HG02678 (cell line): ENCODE measurements at regions not wholly inside any gene's neighbourhood (a gene's known extent, or its start where the extent isn't known, plus 50 kb on each side); places are given as distances from the start of the nearest gene placed in this dataset.
"Not testable (repeated sequence)": the region's sequence is repeated elsewhere in the genome, so short reads cannot be mapped to it uniquely, and the experiment has no call there.

Source experiments
- ATAC-seq: cut with Tn5 transposase; IDR thresholded peaks from one replicate; pipeline ENCODE4 v1.9.1; 2021; ENCODE audit warnings: mild to moderate bottlenecking, moderate library complexity; ENCODE audit not compliant: unreplicated experiment

DNA sequence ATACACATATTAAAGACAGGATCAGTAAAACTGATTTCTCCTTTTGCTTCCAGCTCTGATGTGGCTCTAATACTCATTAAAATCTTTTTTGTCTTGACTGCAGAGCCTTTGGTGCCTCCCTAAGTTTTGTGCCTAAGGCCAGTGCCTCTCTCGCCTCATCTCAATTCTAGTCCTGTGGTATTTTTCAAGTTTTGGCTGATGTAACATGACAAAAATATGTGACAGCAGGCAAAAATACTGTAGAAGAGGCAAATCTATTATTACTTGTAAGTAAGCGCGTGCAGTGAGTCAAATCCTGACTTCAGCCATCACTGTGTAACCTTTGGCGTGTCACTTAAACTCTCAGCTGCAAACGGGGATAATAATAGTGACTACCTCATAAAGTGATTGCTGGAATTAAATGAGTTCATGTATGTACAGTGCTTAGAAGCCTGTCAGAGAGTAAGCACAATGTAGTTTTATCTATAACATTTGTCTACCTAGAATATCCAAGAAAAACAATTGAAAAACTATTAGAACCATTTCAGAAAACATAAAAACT is 74.0 kb downstream of the MAB21L3 start:
- no peak for ATAC-seq

DNA sequence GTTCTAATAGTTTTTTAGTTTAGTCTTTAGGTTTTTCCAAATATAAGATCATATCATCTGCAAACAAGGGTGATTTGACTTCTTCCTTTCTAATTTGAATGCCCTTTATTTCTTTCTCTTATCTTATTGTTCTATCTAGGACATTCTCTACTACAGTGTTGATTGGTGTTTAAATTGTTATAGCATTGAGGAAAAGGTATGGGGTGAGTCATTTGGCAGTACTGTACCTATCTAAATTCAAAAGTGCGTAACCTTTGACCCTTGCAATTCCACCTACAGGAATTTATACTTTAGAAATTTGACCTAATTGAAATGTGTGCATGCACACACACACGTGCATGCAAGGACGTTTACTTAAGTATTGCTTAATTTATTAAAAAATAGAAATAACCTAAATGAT is 78.3 kb downstream of the MAB21L3 start:
- no peak for ATAC-seq

DNA sequence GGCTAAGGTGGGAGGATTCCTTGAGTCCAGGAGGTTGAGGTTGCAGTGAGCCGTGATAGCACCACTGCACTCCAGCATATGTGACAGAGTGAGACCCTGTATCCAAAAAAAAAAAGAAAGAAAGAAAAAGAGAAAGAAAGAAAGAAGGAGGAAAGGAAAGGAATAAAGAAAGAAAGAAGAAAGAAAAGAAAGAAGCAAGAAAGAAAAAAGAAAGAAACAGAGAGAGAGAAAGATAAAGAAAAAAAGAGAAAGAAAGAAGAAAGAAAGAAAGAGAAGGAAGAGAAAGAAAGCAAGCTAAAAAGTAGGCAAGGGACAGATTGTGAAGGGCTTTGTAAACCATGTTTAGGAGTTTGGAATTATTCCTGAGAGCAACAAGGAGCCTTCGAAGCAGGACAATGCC is 80.1 kb downstream of the MAB21L3 start:
- no peak for ATAC-seq

DNA sequence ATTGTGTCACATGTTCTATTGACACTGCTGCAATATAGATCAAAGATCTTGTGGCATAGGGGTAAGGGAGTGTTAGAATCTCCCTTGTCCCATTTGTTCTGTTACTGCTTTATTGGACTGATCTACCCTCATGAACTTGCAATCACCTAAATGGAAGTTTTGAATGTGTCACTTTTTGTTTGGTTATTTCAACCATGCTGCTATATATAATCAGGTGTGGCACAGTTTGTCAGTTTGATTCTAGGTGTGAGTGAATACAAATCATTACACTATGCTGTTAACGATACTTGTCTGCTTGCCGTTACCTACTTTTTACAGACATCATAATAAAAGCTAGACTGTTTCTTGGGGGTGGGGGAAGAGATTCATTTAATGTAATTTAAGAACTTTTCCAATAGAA is 82.6 kb downstream of the MAB21L3 start:
- ATAC-seq: no peak

DNA sequence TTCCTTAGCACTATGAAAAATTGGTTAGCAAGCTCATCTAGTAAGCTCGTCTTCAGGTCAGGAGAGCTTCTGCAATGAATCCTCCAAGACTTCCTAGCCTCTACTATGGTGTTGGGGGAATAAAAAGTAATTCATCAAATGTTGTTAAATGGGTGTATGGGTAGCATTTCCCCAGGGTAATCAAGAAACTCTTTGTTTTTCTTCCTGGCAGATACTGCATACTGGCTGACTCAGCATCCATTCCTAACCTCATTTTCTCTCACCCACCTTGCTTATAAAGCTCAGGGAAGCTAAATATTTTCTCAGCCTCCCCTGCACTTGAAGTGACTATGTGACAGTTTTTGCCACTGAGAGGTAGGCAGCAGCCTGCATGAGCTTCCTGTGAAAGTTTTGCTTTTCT is 83.4 kb downstream of the MAB21L3 start:
- no peak for ATAC-seq

DNA sequence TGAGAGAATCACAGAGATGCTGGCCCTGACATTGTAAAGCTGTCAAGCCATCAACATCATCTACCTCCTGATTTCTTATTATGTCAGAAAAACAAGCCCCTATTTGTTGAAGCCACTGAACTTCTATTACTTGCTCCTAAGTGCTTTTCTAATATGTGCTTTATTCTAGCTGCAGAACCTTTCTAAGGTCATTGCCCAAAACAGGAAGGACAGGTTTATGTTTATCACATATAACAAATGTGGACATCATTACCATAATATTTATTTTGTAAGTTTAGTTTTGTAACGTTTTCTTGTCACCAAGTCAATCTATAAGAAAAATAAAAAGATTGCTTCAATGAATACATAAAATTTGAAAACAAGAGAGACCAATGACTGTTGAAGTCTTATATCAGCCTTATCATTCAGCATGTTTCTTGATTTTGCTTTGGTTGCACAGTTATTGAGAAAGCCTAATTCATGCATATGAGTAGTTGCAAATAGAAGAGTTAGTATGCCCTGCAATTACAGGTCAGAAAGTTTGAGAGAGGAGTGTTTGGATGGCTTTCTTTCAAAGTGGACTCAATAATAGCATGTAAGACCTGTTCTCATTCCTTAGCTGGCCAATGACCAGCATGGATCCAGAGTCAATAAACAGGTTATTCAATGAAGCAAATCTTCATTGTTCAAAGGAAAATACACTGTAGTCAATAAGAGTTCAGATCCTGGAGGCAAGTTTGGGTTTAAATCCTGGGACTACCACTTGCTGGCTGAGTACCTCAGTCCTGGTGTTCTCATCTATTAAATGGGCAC is 84.1 kb downstream of the MAB21L3 start:
- no peak for ATAC-seq

DNA sequence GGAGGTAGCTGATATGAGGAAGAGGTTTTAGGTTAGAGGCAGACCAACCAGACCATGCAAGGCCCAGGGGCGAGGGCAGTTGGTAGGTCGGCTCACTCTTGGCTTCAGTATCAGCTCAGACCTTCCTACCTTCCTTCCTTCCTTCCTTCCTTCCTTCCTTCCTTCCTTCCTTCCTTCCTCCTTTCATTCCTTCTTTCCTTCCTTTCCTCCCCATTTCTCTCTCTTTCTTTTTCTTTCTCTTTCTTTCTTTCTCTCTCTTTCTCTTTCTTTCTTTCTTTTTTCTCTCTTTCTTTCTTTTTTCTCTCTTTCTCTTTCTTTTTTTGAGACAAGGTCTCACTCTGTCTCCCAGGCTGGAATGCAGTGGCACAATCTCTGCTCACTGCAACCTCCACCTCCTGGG is 89.1 kb downstream of the MAB21L3 start:
- not testable (repeated sequence) for ATAC-seq

DNA sequence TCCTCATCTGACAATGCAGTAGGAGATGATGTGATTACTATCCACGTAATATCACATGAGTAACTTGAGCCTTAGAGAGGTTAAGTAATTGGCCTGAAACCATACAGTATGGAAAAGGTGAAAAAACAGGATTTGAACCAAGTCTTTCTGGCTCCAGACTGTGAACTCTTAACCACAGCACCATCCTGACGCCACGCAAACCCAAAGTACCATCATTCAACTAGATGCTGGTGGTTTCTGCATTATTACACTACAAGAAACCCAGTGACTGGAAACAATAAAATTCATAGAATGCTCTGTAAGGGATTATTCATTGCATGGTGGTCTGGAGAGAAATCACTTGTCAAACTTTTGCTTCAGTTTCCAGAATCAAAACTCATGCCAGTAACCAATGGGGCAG is 90.7 kb downstream of the MAB21L3 start:
- no peak for ATAC-seq

DNA sequence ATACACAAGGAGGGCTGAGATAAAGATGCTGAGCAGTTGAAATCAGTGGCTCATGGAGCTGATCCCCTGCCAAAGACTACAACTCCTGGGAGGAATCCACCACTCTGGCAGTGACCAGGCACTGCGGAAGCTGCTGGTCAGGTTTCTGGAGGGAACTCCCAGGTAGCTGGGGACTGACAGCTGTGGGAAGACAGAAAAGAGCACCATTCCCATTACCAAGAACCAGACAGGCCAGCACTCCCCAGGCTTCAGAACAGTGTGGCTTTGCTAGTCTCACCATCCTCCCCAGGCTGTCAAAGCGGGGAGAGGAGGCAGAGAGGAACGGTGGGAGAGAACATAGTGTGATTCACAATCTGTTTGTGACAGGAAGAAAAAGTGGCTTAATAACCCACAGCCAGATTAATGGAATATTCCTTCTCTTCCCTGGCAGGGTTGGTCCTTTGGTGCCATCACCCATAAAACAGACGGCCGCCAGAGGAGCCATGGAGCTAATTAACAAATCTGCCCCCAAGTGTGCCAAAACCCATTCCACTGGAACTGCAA is 92.1 kb downstream of the MAB21L3 start:
- no peak for ATAC-seq

DNA sequence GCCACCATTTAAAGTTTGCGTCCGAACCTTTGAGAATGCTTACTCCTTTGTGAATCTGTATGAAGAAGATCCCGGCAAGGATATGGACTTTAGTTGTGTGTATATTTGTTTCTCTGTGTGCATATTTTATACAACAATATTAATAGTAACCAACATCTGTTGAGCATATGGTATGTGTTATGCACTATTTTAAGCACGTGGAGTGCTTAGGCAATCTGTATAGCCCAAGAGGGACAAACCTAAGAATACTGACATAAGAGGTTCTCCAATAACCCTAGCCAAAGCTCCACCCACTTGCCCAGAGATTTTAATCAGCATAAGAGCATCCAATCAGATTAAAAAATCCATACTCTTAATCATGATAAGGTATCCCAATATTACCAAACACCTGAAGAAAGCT is 92.7 kb downstream of the MAB21L3 start:
- no peak for ATAC-seq

DNA sequence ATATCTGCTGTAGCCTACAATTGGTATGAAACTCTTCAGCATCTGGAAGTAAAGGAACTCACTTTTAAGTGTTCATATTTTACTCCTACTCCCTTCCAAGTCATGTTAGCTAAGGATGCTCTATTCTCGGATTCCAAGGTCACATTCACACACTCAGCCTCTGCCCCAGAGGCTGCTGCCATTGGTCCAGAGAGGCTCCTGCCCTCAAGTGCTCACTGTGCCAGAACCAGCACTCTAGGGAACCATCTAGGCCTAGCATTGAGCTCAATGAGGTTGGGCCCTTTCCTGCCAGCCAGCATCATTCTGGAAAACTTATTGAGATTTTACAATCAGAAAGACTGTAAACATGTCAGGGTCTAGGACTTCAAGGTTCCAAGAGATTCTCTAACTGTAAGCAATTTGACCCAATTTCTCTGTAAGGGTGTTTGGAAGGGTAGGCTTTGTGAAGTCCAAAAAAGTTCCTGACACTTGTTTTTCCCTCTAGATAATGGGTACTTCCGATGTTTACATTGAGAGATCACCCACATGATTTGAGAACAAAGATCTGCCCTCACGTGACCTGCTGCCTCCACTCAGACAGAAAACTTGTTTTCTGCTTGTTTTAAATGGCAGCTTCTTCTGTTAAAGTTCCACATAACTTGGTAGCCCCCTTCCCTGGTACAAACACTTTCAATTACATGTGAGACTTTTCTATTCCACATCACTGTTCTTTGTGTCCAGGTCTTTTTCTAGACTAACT is 94.9 kb downstream of the MAB21L3 start:
- no peak for ATAC-seq

DNA sequence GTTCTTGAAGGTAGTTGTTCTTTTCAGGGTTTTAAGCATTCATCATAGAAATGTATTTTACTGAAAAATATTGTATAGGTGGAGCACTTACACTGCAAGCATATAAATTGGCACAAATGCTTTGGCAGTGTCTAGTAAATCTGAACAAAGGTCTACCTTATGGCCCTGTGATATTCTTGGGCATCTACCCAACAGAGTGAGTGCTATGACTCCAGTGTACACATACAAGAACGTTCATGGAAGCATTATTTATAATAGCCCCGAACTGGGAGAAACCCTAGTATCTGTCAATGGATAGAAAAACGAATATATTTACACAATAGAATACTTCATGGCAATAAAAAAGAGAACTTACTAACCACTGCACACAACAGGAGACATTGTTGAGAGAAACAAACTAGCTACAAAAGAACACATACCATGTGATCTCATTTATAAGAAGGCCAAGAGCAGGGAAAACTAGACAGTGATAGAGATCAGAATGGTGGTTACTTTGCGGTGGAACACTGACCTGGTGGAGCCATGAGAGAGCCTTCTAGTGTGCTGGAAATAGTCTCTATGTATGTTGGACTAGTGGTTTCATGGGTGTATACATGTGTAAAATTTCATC is 96.0 kb downstream of the MAB21L3 start:
- ATAC-seq: no peak

DNA sequence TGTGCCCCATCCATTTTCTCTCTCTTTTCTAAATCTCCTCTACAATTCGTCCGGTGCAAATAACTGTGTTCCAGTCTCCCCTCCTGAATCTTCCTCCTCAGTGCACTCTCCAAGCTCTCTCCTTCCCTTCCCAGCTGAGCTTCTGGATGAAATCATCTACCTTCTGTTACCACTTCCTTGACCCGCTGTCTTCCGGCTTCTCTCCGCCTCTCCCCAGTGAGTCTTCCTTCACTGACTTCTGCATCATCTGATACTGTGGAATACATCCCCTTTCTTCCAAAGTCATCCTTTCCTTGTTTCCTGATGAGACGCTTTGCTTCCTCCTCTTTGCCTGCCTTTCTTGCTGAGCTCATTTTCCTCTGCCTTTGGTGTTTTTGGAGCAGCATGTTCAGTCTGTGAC is 96.9 kb downstream of the MAB21L3 start:
- no peak for ATAC-seq

DNA sequence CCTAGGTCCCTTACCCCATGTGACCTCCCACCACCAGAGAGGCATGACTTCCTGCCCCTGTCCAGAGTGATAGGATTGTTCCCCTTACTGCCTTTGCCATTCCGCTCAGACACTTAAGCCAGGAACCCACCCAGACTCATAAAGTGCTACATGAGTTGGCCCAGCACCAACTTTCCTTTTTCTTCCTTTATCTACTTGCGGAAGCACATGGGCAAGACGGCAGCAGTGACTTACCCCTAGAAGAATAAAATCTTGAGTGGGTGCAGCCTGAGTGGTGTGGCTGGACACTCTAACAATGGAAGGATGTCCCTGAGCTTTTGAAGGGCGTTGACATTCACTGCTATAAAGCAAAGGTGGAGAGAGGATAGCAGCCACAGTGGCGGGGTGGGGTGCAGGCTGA is 100.1 kb downstream of the MAB21L3 start:
- ATAC-seq: no peak

DNA sequence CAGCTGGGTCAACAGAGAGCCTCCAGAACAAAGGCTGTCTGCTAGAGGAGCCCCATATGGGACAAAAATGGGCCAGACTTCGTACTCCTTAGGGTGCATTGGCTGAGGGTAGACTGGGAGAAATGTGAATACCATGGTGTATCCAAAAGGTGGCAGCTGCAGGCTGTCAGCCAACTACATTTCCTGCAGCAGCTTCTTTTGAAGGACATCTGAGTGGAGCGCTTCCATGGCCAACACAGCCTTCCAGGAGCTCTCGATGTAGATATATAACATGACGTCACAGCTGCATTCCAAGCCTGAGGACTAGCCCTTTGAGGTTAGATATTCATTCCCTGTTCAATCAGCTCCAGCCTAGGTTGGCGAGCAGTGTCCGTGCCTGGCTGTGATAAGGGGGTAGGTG is 107.7 kb downstream of the MAB21L3 start:
- ATAC-seq: no peak

DNA sequence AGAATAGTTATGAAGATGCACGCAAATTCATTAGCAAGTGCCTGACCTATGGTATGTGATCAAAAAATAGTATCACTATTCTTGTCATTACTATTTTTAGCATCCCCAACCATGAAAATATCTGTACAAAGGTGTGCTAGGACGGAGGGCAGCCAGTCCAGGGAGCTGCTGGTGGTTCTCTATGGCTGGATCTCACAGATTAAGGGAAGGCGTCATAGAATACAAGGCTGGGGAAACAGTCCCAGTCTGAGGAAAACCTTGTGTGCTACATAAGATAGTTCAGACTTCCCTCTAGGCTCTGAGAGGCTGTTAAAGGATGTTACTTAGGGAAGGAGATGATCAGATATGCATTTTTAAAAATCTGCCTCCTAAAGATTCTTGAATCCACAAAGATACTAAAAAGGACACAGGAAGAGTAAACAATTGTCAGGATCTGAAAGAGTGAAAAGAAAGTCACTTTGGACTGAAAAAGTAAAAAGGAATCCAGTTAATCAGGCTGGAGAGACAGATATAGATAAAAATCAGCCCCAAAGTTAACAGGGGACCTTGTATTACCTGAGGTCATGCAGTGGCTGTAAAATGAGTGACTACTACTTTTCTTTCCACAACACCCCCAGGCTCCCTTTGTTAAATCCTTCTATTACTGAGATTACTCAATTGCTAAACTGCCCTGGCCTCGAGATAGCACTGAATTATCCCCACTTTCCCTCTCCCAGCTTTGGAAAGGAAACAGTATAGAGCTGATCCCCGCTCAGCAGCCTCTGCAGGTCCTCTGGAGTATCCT is 108.6 kb downstream of the MAB21L3 start:
- no peak for ATAC-seq

DNA sequence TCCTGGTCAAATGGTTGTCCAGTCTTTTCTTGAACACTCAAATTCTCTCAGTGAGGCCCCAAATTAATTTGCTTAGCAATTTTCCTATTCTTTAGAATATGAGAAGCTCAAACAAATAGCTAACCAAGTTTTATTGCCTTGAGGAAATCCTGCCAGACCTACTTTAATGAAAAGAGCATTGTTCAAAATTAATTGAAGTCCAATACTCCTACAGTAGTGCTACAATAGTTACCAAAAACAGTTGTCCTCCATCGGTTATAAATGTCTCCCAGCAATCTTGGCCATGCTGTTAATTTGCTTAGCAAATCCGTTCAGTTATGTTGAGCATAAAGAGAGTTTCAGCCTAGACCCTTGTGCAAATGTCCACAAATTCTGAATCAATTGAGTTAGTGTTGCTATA is 112.9 kb downstream of the MAB21L3 start:
- ATAC-seq: no peak

DNA sequence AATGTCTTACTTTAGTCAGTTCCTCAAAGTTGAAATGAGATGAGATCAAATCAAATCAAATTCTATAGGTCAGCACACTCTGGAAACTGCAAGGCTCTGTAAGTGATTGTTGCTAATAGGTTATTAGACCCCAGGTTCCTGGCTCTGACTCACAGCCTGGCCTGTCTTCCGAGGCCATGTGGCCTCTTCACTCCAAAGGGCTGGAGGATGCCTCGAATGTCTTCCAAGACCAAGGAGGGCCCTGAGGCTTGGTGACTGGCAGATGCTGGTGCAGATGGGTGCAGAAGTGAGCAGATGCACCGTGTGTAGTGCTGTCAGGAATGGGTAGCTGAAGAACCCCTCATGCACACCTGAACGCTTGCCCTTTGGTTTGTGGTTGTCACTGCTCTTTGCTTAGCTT is 113.4 kb downstream of the MAB21L3 start:
- ATAC-seq: no peak

DNA sequence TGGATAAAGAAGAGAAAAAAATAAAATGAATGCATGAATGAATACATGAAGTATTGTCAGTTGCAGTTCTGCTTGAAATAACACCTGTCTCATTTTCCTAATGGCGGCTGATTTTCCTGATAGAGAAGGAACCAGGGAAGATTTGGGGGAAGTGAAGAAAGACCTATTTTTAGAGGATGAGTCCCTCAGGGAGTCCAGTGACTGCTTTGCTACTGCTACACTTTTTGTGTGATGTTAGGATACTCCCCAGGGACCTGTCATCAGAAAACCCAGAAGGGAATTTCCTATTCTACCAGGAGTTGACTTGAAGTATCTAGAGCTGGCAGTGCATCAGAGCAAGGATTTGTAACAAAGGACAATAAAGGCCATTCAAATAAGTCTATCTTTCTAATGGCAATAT is 114.8 kb downstream of the MAB21L3 start:
- peak; percentile 54 for ATAC-seq

DNA sequence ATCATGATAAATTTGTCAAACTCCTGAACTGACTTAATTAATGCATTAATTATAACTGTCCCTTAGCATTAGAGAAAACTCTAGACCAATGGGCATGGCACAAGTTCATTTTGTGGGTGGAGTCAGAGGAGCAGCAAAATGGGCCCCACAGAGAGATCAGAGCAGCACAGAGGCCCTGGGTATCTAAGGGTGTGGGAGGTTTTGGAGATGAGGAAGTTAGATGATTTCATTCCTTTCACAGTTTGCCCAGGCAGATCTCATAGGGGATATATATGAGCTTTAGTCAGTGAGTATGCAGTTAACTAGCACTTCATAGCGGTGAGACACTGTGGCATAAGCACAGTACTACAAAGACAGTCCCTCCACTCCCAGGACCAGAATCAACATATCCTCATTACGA is 117.3 kb downstream of the MAB21L3 start:
- ATAC-seq: no peak

DNA sequence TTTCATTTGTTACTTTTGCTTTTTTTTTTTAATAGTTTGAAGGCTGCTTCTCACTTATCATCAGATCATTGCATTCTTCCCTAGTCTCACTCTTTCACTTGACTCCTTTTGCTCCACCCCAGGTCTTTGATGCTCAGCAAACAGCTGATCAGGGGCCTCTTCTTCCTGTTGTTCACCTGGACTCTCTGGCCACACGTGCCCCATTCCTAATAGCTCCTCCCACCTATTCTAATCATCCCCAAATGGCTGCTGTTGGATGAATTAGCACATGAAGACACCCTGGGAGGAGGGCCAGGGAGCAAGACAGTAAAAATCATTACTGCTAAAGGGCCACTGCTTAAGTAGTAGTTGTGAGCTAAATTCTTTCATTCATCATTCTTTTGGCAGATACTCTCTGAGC is 119.5 kb downstream of the MAB21L3 start:
- no peak for ATAC-seq
